ENCODE measurements at regions not wholly inside any gene's neighbourhood (a gene's known extent, or its start where the extent isn't known, plus 50 kb on each side); places are given as distances from the start of the nearest gene placed in this dataset.

DNA sequence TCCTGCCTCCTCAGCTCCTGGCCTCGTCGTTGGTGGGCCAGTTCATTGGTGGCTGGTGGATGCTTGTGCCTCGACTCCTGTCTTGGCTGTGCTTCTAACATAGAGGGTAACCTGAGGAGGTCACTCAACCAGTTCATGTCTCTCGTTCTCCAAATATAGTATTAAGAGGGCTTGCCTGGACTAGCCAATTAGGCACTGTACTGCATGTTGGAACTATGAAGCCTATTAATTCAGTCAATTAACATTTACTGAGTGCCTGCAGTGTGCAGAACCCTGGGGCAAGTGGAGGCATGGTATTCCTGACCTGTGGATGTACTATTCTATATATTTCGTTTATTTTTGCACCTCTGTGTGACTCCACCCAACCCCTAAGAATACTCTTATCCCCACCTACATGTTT is 89.9 kb upstream of the PELI1 start:
- peak; percentile 64 for FAIRE-seq
- peaks cover 17% of the 10 kb centered on the region for H3K4me1 ChIP-seq (ENCODE audit: control insufficient read depth, extremely low read depth, insufficient read depth, low read length)

DNA sequence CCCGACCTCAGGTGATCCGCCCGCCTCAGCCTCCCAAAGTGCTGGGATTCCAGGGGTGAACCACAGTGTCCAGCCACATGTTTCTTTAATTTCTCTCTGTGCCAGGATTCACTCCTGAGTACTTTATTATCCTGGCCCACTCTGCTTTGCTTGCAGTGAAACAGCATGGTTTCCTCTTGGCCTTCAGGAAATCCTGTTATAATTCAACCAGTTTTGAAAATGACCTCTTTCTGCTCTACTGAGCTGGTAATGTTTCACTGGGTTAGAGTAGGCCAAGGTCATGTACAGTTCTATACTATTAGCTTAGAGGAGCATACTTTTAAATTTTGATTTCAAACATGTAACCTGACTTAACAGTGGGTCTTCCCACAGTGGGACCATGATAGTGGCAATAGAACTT is 90.6 kb upstream of the PELI1 start:
- H3K4me1 ChIP-seq (ENCODE audit: control insufficient read depth, extremely low read depth, insufficient read depth, low read length): peaks cover 17% of the 10 kb centered on the region
- no peak overlapping the region for H3K4me2 ChIP-seq (ENCODE audit: control insufficient read depth, extremely low read depth, insufficient read depth, low read depth, low read length)
- no peaks in the 10 kb centered on the region for H3K9me3 ChIP-seq (ENCODE audit: control insufficient read depth, low read depth, low read length)
- no peaks in the 10 kb centered on the region for H3K27me3 ChIP-seq (ENCODE audit: control insufficient read depth, extremely low read depth, insufficient read depth, low read length)
- H3K27ac ChIP-seq (ENCODE audit: control insufficient read depth, insufficient read depth, low read length): no peak overlapping the region
- no peaks in the 10 kb centered on the region for H3K9me1 ChIP-seq (ENCODE audit: control insufficient read depth, extremely low read depth, insufficient read depth, low read length)
- no peaks in the 10 kb centered on the region for H3K36me3 ChIP-seq (ENCODE audit: control insufficient read depth in 2 of 2, extremely low read depth in 1 of 2, insufficient read depth in 2 of 2, low read length in 2 of 2)
- FAIRE-seq: no peak
- H3K79me2 ChIP-seq (ENCODE audit: control insufficient read depth, insufficient read depth, low read length): no peaks in the 10 kb centered on the region
- H3K9ac ChIP-seq (ENCODE audit: control insufficient read depth, extremely low read depth, insufficient read depth, low read length): no peak overlapping the region
- H3K4me3 ChIP-seq (ENCODE audit: control insufficient read depth in 2 of 3, extremely low read depth in 1 of 3, insufficient read depth in 2 of 3, low read depth in 1 of 3, low read length in 3 of 3): no peak overlapping the region
- no peaks in the 10 kb centered on the region for H4K20me1 ChIP-seq (ENCODE audit: control insufficient read depth, extremely low read depth, insufficient read depth, low read length)
- TF ChIP-seq, protein P1, sequence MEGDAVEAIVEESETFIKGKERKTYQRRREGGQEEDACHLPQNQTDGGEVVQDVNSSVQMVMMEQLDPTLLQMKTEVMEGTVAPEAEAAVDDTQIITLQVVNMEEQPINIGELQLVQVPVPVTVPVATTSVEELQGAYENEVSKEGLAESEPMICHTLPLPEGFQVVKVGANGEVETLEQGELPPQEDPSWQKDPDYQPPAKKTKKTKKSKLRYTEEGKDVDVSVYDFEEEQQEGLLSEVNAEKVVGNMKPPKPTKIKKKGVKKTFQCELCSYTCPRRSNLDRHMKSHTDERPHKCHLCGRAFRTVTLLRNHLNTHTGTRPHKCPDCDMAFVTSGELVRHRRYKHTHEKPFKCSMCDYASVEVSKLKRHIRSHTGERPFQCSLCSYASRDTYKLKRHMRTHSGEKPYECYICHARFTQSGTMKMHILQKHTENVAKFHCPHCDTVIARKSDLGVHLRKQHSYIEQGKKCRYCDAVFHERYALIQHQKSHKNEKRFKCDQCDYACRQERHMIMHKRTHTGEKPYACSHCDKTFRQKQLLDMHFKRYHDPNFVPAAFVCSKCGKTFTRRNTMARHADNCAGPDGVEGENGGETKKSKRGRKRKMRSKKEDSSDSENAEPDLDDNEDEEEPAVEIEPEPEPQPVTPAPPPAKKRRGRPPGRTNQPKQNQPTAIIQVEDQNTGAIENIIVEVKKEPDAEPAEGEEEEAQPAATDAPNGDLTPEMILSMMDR (optimal IDR thresholded peaks at IDR 0.05 in 1 of 3, IDR thresholded peaks at IDR 0.05 in 1 of 3, conservative IDR thresholded peaks at IDR 0.05 in 1 of 3; ENCODE audit: extremely low read depth in 1 of 3, insufficient read depth in 2 of 3, low read length in 3 of 3): no peak
- TF ChIP-seq EZH2 (IDR thresholded peaks at IDR 0.05; ENCODE audit: low read length): no peak
- DNase-seq (ENCODE audit: low read depth, low spot score): no peak
- no peak overlapping the region for H2AFZ ChIP-seq (ENCODE audit: control insufficient read depth, low read length)
- dilution Hi-C loops (cut with MboI; ENCODE audit: extremely low pct_ligation_motif_present, low sequenced_read_pairs): no loop called here

More for the DNA sequence above, 89.9 kb upstream of the PELI1 start:
- H3K4me2 ChIP-seq (ENCODE audit: control insufficient read depth, extremely low read depth, insufficient read depth, low read depth, low read length): peak overlapping the region; percentile 57
- no peaks in the 10 kb centered on the region for H3K27me3 ChIP-seq (ENCODE audit: control insufficient read depth, extremely low read depth, insufficient read depth, low read length)
- no peak overlapping the region for H3K9ac ChIP-seq (ENCODE audit: control insufficient read depth, extremely low read depth, insufficient read depth, low read length)
- no peaks in the 10 kb centered on the region for H3K79me2 ChIP-seq (ENCODE audit: control insufficient read depth, insufficient read depth, low read length)
- H3K27ac ChIP-seq (ENCODE audit: control insufficient read depth, insufficient read depth, low read length): no peak overlapping the region
- no peaks in the 10 kb centered on the region for H3K36me3 ChIP-seq (ENCODE audit: control insufficient read depth in 2 of 2, extremely low read depth in 1 of 2, insufficient read depth in 2 of 2, low read length in 2 of 2)
- no peaks in the 10 kb centered on the region for H3K9me1 ChIP-seq (ENCODE audit: control insufficient read depth, extremely low read depth, insufficient read depth, low read length)
- no peaks in the 10 kb centered on the region for H4K20me1 ChIP-seq (ENCODE audit: control insufficient read depth, extremely low read depth, insufficient read depth, low read length)
- H3K9me3 ChIP-seq (ENCODE audit: control insufficient read depth, low read depth, low read length): no peaks in the 10 kb centered on the region
- dilution Hi-C loops (cut with MboI; ENCODE audit: extremely low pct_ligation_motif_present, low sequenced_read_pairs): no loop called here
- H3K4me3 ChIP-seq (ENCODE audit: control insufficient read depth in 2 of 3, extremely low read depth in 1 of 3, insufficient read depth in 2 of 3, low read depth in 1 of 3, low read length in 3 of 3): no peak overlapping the region
- TF ChIP-seq, protein P1 (optimal IDR thresholded peaks at IDR 0.05 in 1 of 3, IDR thresholded peaks at IDR 0.05 in 1 of 3, conservative IDR thresholded peaks at IDR 0.05 in 1 of 3; ENCODE audit: extremely low read depth in 1 of 3, insufficient read depth in 2 of 3, low read length in 3 of 3): no peak
- no peak for TF ChIP-seq EZH2 (IDR thresholded peaks at IDR 0.05; ENCODE audit: low read length)
- no peak for DNase-seq (ENCODE audit: low read depth, low spot score)
- peak overlapping the region; percentile 61 for H2AFZ ChIP-seq (ENCODE audit: control insufficient read depth, low read length)
